NT2/D1 (cell line): ENCODE measurements at regions not wholly inside any gene's neighbourhood (a gene's known extent, or its start where the extent isn't known, plus 50 kb on each side); places are given as distances from the start of the nearest gene placed in this dataset.

ENCODE experiments used
- YY1 ChIP-seq: IDR thresholded peaks from 2 replicates; pipeline ENCODE4 v1.6.1; 2011; ENCODE audit not compliant: insufficient read length, insufficient read depth
- ZNF274 ChIP-seq: IDR thresholded peaks from 2 replicates; pipeline ENCODE4 v1.6.1; 2011; ENCODE audit warnings: mild to moderate bottlenecking, low read depth, low read length

DNA sequence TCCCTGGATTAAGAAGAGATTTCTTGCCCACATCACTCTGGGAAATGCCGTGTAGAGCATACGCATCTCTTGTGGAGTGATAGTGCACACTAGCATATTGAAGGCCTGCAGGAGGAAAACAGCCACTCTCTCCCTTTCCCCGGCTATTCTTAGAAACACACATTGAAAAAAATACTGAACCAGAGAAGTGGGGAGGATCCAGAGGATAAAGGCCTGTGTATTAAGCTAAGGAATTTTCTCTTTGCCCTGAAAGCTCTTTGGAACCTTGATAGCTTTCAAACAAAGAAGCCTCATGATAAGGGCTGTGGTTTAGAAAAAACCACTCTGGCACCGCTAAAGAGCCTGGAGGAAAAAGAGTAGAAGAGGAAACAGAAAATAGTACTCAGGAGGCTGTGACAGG, 386.1 kb upstream of the NBEA start:
- TF ChIP-seq YY1 (no peak), ZNF274 (no peak)
